ENCODE measurements at regions not wholly inside any gene's neighbourhood (a gene's known extent, or its start where the extent isn't known, plus 50 kb on each side); places are given as distances from the start of the nearest gene placed in this dataset.

DNA sequence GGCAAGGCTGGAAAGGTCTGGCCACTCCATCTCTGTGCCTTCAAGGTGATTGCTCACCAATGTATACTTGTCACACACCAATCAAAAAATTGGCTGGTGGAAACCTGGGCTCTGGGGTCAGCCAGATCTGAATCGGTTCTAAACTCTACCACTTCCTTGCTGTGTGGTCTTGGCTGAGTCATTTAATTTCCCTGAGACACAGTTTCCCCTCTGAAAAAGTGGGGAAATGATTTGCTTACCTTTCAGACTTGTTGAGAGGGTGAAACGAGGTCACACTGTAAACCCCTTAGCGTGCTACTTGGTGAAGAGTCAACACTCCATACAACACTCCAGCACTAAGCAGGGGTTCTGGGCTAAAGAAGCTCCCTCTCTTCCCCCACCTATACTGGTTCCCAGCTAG lies 252.3 kb upstream of the ZIC3 start:
- H3K4me3 Mint-ChIP-seq, result no peak overlapping the region
- H3K36me3 Mint-ChIP-seq (ENCODE audit: low read depth), result no peaks in the 10 kb centered on the region
- peaks cover 7% of the 10 kb centered on the region for H3K4me1 Mint-ChIP-seq (ENCODE audit: low read depth)
- H3K27me3 Mint-ChIP-seq, result peaks cover 13% of the 10 kb centered on the region
- H3K9me3 Mint-ChIP-seq, result peaks cover 4% of the 10 kb centered on the region
- no peak overlapping the region for H3K27ac Mint-ChIP-seq
- no peak for DNase-seq

- peaks cover 18% of the 10 kb centered on the region for H3K27me3 Mint-ChIP-seq
- no peak overlapping the region for H3K27ac Mint-ChIP-seq
- peaks cover 3% of the 10 kb centered on the region for H3K9me3 Mint-ChIP-seq
- H3K4me3 Mint-ChIP-seq, result no peak overlapping the region
- no peaks in the 10 kb centered on the region for H3K4me1 Mint-ChIP-seq (ENCODE audit: low read depth)
- DNase-seq, result no peak
- H3K36me3 Mint-ChIP-seq (ENCODE audit: low read depth), result no peaks in the 10 kb centered on the region
Measured at GRCh38 chrX:137305404-137305803, 260.5 kb upstream of the ZIC3 start.

GRCh38 chrX:137297167-137297566 lies 263.4 kb upstream of the GPR101 start:
- Mint-ChIP-seq H3K9me3 (no peaks in the 10 kb centered on the region), H3K36me3 (ENCODE audit: low read depth) (no peaks in the 10 kb centered on the region), H3K4me3 (no peak overlapping the region), H3K27me3 (peaks cover 23% of the 10 kb centered on the region), H3K27ac (no peak overlapping the region), H3K4me1 (ENCODE audit: low read depth) (no peaks in the 10 kb centered on the region)
- no peak for DNase-seq

DNA sequence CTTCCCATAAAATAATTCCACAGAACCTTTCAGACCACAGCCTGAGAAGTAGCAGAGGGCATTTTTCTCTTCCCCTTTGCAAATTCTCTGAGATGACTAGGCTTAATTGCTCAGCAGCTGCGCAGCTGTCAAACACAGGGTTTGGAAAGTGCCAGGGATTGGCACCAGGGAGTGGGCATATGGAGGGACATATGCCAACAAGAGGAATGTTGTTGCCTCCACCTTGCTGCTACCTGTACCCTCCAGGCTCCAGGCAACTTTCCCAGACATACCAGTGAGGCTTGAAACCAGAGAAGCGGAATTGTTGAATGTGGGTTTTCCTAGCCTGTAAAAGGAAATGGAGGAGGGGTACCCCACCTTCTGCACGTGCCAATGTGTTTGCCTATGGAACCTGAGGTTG lies 256.2 kb upstream of the GPR101 start:
- no peaks in the 10 kb centered on the region for H3K9me3 Mint-ChIP-seq
- no peak overlapping the region for H3K4me3 Mint-ChIP-seq
- no peak for DNase-seq
- H3K27ac Mint-ChIP-seq, result no peak overlapping the region
- no peaks in the 10 kb centered on the region for H3K4me1 Mint-ChIP-seq (ENCODE audit: low read depth)
- H3K36me3 Mint-ChIP-seq (ENCODE audit: low read depth), result no peaks in the 10 kb centered on the region
- H3K27me3 Mint-ChIP-seq, result peaks cover 20% of the 10 kb centered on the region

DNA sequence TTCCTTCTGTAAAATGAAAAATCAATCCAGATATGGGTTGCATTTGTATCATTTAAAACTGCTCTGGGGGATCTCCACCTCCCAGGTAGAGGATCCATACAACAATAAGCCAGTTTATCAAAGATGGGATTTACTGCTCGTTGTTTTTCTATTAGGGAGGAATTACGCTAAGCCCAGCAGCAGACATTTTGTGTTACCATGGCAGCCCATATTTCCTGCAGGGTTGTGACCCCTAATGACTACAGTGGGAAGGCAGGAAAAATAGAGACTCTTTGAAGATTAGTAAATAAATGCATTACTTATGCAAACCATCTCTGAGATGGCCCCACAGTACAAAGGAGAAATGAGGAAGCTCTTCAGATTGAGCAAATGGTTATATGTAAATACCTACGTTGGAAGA lies 253.4 kb upstream of the GPR101 start:
- H3K9me3 Mint-ChIP-seq, result no peaks in the 10 kb centered on the region
- no peaks in the 10 kb centered on the region for H3K36me3 Mint-ChIP-seq (ENCODE audit: low read depth)
- peaks cover 29% of the 10 kb centered on the region for H3K27me3 Mint-ChIP-seq
- H3K4me3 Mint-ChIP-seq, result no peak overlapping the region
- no peak for DNase-seq
- no peak overlapping the region for H3K27ac Mint-ChIP-seq
- no peaks in the 10 kb centered on the region for H3K4me1 Mint-ChIP-seq (ENCODE audit: low read depth)

DNA sequence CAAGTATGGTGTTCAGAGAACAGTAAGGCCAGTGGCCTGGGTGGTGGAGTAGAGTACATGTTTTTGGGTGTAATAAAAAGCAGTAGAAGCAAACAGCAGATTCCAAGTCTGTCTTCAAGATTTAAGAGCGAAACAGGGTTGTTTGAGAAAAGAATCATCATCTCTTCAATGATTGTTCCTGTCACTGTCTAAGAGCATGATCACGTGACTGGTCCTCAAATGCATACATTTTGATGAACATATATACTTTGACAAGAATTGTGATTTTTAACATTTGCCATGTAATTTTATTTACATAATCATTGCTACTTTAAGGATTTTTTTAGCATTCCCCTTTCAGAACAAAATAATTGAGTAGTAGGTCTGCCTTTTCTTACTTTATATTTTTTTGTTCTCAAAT lies 252.6 kb upstream of the GPR101 start:
- DNase-seq, result no peak
- Mint-ChIP-seq H3K9me3 (no peaks in the 10 kb centered on the region), H3K27me3 (peaks cover 33% of the 10 kb centered on the region), H3K36me3 (ENCODE audit: low read depth) (no peaks in the 10 kb centered on the region), H3K27ac (no peak overlapping the region), H3K4me1 (ENCODE audit: low read depth) (no peaks in the 10 kb centered on the region), H3K4me3 (no peak overlapping the region)

DNA sequence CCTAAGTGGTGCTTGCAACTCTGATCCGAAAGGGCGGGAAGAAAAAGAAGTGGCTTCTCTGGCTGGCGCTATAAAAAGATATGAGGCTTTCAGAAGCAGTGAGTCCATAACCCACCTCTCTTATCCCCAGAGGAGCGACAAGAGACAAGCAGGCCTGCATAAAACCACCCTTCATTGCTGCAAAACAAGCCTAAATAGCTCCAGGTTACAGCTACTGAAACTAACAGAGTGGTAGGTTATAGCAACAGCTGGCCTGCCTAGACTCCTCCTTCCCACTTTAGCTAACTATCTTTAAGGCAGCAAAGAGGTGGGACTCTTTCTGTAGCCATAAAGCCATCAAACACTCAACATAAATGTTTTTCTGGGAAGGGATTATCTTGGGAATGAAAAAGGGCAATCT lies 245.0 kb upstream of the GPR101 start:
- Mint-ChIP-seq H3K27ac (no peak overlapping the region), H3K36me3 (ENCODE audit: low read depth) (no peaks in the 10 kb centered on the region), H3K27me3 (peaks cover 34% of the 10 kb centered on the region), H3K4me1 (ENCODE audit: low read depth) (no peaks in the 10 kb centered on the region), H3K9me3 (no peaks in the 10 kb centered on the region), H3K4me3 (no peak overlapping the region)
- DNase-seq, result no peak

DNA sequence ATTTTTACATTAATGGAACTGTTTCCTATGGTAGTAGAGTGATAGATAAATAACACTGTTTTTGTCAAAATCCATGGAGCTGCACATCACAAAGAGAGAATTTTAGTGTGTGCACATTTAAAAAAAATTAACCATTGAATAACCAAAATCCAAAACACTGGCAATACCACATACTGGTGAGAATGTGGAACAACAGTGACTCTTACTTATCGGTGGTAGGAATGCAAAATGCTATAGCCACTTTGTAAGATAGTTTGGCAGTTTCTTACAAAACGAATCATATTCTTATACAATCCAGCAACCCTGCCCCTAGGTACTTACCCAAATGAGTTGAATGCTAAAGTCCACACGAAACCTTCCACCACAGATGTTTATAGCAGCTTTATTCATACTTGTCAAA lies 229.6 kb upstream of the GPR101 start:
- DNase-seq, result no peak
- Mint-ChIP-seq H3K27ac (no peak overlapping the region), H3K27me3 (peaks cover 40% of the 10 kb centered on the region), H3K4me3 (no peak overlapping the region), H3K4me1 (ENCODE audit: low read depth) (no peaks in the 10 kb centered on the region), H3K9me3 (no peaks in the 10 kb centered on the region), H3K36me3 (ENCODE audit: low read depth) (no peaks in the 10 kb centered on the region)

DNA sequence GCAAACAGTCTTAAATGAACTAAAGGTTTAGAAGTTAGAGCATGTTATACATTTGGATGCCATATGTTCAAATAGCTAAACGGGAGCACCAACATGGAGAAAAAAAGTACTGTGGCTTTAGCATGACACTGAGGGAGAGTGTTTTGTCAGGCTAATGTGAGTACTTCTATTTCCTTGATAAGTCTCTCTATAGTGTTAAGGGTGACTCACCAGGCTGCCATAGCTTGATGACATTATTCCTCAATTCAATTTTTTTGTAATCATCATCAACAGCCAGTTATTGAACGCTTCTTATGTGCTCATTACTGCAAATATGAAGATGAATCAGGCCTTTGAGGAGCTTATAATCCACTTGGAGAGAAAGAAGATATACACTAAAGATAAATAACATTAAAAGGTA lies 211.4 kb upstream of the GPR101 start:
- H3K4me1 Mint-ChIP-seq (ENCODE audit: low read depth), result no peaks in the 10 kb centered on the region
- H3K9me3 Mint-ChIP-seq, result no peaks in the 10 kb centered on the region
- H3K36me3 Mint-ChIP-seq (ENCODE audit: low read depth), result no peaks in the 10 kb centered on the region
- H3K4me3 Mint-ChIP-seq, result no peak overlapping the region
- DNase-seq, result no peak
- no peak overlapping the region for H3K27ac Mint-ChIP-seq
- peaks cover 24% of the 10 kb centered on the region for H3K27me3 Mint-ChIP-seq

DNA sequence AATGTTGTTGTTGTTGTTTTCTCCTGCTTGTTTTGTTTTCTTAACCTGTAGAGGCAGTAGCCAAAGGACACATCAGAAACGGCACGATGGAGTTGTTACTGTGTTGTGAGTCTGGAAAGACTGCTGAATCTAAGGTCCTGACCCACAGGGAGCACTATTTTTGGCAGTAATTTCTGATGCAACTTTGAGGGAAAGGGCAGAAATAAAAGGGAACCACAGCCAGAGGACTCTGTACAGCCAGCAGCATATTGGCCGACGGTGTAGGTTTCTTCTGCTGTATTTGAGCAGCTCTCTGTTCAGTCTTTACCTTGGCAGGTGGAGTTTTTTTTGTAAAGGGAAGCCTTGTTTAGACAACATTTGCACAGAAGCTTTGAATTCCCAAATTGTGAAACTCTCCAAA lies 203.0 kb upstream of the GPR101 start:
- H3K36me3 Mint-ChIP-seq (ENCODE audit: low read depth), result no peaks in the 10 kb centered on the region
- H3K4me3 Mint-ChIP-seq, result no peak overlapping the region
- H3K27me3 Mint-ChIP-seq, result peaks cover 24% of the 10 kb centered on the region
- H3K4me1 Mint-ChIP-seq (ENCODE audit: low read depth), result peaks cover 19% of the 10 kb centered on the region
- no peak for DNase-seq
- no peaks in the 10 kb centered on the region for H3K9me3 Mint-ChIP-seq
- H3K27ac Mint-ChIP-seq, result no peak overlapping the region

DNA sequence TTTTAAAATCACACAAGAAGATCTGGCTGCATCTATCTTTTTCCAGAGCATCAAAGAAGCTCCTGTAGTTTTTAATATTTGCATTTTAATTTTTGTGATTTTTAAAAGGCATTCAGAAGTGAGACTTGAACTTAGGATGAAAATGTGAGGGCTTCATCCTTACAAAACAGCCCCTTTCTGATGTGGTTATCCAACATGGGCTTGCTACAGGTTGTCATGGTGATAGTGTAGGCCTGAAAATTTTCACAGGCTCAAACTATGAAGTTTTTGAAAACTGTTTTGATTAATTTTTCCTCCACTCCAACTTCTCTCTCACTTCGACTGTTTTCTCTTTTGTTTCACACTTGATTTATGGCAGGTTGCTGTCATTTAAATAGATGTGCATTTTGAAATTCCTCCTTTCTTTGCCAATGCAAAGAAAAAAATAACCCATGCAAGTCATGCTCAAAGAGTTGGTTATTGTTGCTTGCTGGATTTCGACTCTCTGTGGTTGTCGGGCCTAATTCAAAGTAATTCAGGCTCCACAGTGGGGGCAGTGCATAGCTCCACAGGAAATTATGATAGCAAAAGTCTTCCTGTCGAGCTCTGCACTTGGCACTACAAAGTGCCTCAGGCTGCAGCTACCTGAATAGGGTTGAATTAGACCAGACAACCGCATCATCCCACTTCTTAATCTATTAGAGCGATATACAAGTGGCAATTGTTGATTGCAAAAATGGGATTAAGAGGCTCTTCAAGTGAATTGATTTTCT lies 201.0 kb upstream of the GPR101 start:
- Mint-ChIP-seq H3K36me3 (ENCODE audit: low read depth) (no peaks in the 10 kb centered on the region), H3K4me1 (ENCODE audit: low read depth) (peaks cover 19% of the 10 kb centered on the region), H3K4me3 (no peak overlapping the region), H3K27me3 (peaks cover 21% of the 10 kb centered on the region), H3K27ac (no peak overlapping the region), H3K9me3 (no peaks in the 10 kb centered on the region)
- DNase-seq, result no peak

DNA sequence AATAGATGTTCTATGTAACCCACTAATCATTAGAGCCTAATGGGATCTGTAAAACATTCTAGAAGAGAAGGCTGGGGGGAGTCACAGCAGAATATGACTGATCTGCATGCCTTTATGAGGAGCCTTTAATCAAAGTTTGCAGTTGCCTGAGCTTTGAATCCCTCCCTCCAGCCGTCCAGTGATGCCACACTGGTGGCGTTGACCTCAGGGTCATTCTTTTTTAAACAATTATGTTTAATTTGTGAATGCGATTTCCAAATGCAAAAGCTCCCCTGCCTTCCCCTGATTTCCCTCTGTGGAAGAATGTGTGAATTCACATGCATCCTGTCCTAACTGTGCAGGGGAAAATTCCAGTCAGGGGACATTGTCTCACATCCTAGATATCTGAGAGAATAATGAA lies 199.7 kb upstream of the GPR101 start:
- H3K9me3 Mint-ChIP-seq, result no peaks in the 10 kb centered on the region
- no peak for DNase-seq

GRCh38 chrX:137227151-137227550 lies 193.4 kb upstream of the GPR101 start:
- peaks cover 16% of the 10 kb centered on the region for H3K27me3 Mint-ChIP-seq
- H3K4me3 Mint-ChIP-seq, result no peak overlapping the region
- no peak overlapping the region for H3K27ac Mint-ChIP-seq
- no peak for DNase-seq
- no peaks in the 10 kb centered on the region for H3K36me3 Mint-ChIP-seq (ENCODE audit: low read depth)
- no peaks in the 10 kb centered on the region for H3K9me3 Mint-ChIP-seq
- no peaks in the 10 kb centered on the region for H3K4me1 Mint-ChIP-seq (ENCODE audit: low read depth)

More for the DNA sequence above, 199.7 kb upstream of the GPR101 start:
- H3K27me3 Mint-ChIP-seq, result peaks cover 17% of the 10 kb centered on the region
- peaks cover 19% of the 10 kb centered on the region for H3K4me1 Mint-ChIP-seq (ENCODE audit: low read depth)
- no peaks in the 10 kb centered on the region for H3K36me3 Mint-ChIP-seq (ENCODE audit: low read depth)
- no peak overlapping the region for H3K4me3 Mint-ChIP-seq
- no peak overlapping the region for H3K27ac Mint-ChIP-seq

- Mint-ChIP-seq H3K9me3 (no peaks in the 10 kb centered on the region), H3K4me1 (ENCODE audit: low read depth) (no peaks in the 10 kb centered on the region), H3K36me3 (ENCODE audit: low read depth) (no peaks in the 10 kb centered on the region), H3K27me3 (peaks cover 29% of the 10 kb centered on the region), H3K4me3 (no peak overlapping the region), H3K27ac (no peak overlapping the region)
- no peak for DNase-seq
Measured at GRCh38 chrX:137215467-137215866, 181.7 kb upstream of the GPR101 start.

GRCh38 chrX:137212078-137212632 lies 178.4 kb upstream of the GPR101 start:
- Mint-ChIP-seq H3K9me3 (no peaks in the 10 kb centered on the region), H3K27ac (no peak overlapping the region), H3K4me3 (no peak overlapping the region), H3K27me3 (peaks cover 31% of the 10 kb centered on the region), H3K36me3 (ENCODE audit: low read depth) (no peaks in the 10 kb centered on the region), H3K4me1 (ENCODE audit: low read depth) (no peaks in the 10 kb centered on the region)
- DNase-seq, result no peak

All from activated T-cell treated with anti-CD3 and anti-CD28 coated beads, Interleukin-2, amount 50 U/mL, for 24 hours (primary cell).